ENCODE measurements at regions not wholly inside any gene's neighbourhood (a gene's known extent, or its start where the extent isn't known, plus 50 kb on each side); places are given as distances from the start of the nearest gene placed in this dataset.
"Not testable (repeated sequence)": the region's sequence is repeated elsewhere in the genome, so short reads cannot be mapped to it uniquely, and the experiment has no call there.

DNA sequence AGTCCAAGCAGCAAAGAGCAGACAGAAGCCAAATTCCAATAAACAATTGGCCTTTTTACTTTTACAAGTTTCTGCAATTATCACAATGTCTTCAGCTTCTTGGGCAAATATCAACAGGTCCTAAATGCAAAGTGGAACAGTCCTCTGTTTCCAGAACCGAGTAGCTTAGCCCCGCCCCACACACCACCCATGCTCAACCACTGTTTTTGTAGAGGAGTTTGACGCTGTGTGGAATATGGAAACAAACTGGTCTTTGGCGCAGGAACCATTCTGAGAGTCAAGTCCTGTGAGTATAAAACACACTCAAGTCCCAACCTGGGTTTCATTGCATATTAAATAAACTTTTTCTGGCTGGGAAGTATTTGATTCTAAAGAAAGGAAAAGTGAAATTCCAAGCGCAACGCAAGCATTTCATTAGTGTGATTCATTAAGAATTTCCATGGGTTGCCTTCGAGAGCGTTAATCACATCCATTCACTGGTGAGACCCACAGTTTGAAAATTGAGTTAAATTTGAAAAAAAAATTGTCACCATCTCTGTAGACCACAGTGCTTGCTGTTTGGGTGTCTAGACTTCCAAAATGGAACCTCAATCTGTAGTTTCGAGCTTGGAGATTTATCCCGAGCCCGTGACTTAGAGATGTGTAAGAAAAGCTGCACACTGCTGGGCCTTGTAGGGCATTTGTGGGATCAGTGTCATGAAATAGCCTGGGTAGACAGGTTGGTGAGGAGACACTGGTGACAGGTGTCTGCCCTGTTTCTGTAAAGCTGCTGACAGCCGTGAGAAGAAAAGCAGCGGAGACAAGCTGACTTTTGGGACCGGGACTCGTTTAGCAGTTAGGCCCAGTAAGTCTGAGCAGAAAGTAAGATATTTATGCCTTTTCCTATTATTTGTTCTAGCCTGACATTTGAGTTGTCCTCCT, 96.1 kb downstream of the DAD1 start:
- no peak for DNase-seq (ENCODE audit: low read depth)

DNA sequence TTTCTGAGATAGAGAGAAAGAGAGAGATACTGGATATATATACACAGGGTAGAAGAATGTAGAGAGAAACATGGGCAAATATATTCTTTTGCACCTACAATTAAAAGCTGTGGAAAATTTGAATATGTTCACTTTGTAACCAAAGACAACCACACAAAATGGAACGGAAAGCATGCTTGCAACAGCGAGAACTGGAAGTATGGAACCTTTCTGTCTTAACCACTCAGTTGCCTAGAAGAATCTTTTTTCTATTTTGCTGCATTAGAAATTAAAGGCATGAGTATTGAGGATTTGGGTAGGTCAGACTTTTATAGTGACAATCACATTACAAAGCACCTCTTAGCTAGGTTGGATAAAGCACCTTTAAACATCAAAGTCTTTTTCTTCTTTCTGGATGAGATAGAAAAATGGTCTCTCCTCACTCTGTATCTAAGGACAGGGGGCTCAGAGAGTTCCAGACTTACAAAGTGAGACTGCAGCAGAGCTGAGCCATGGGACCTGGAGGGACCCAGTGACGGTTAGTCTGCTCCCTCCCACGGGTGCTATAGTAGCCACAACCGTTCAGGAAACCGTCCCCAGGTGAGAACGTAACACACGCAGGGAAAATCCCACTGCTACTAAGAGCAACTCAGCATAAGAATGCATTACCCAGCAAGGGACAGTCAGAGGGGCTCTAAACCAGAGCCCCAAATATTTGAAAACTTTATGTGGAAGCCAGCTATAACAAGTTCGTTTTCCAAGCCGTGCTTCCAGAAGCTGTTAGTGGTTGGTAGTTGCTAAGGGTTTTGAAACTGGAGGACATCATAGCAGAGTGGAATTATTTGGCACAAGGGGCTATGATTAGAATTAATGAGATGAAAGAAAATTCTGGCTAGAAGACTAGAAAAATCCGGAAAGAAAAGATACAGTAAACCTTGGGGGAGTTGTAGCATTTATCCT, 97.1 kb downstream of the DAD1 start:
- DNase-seq (ENCODE audit: low read depth): no peak

DNA sequence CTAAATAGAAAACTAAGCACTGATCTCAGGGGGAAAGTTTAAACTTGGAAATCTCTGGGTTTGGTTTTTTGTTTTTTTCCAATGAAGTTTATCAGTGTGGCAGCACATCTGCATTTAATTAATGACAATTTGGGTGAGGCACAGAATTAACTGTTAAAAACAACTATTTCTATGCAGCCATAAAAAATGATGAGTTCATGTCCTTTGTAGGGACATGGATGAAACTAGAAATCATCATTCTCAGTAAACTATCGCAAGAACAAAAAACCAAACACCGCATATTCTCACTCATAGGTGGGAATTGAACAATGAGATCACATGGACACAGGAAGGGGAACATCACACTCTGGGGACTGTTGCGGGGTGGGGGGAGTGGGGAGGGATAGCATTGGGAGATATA, 98.0 kb downstream of the DAD1 start:
- DNase-seq (ENCODE audit: low read depth): not testable (repeated sequence)

DNA sequence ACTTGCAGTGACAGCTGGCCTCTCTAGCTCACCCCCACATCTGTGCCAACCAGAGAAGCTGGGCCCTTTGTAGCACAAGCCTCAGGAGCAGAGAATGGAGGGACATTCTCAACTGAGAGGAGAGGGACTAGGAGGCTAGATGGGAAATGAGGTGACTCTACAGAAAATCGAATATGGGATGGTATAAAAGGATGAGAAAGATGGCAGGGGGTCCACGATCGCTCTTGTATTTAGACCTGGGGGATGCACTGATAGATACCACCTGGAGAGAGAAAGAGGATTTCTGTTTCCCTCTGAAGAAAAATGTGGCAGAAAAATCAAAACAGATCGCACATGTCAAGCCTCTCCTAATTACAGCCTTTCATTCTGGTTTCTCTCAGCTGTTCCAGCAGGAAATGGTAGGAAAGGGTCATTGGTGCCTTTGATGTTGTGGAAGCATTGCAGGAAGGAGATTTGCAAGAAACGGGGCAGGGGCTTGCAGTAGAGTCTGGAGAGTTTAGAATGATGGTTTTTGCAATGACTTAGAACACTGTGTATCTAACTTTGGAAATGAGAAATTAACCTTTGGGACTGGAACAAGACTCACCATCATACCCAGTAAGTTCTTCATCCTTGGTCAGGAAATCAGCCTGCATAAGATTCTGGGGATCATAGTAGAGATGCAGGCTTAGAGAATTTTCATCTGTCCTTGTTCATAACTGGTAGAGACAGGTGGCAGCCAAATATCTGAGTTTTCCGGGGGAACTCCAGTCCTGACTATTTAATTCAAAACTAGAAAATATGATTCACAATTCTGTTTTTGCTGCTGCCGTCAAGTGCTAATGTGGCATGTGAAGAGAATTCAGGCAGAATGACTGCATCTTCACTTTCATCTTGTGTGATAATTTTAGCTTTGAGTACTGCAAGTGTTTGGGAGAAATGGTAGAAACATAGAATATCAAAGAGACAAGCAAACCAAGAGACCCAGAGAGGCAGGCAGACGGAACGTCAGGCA, 98.8 kb downstream of the DAD1 start:
- no peak for DNase-seq (ENCODE audit: low read depth)

- no peak for DNase-seq (ENCODE audit: low read depth)
These were observed 99.8 kb downstream of the DAD1 start for GRCh38 chr14:22489244-22489545.

- DNase-seq (ENCODE audit: low read depth): no peak
These were observed 100.3 kb downstream of the DAD1 start for GRCh38 chr14:22488522-22489243.

- DNase-seq (ENCODE audit: low read depth): no peak
These were observed 101.1 kb downstream of the DAD1 start for GRCh38 chr14:22487941-22488340.

DNA sequence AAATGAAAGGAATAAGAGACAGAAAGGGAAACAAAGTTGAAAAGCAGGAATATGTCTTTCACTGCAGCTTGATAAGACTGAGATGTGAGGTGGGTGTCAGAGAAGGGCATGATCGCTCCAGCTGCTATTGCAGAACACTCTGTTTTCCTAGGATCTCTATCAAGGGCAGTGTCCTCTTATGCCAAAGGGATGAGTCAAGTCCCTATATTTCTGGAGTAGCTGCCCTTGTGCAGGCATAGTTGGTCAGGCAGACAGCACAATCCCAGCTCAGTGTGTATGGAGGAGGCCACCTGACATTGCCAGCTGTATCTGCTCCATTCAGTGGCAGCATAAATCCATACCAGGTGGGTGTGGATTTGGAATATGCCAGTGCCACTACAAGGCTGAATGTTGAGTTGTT, 101.6 kb downstream of the DAD1 start:
- no peak for DNase-seq (ENCODE audit: low read depth)

DNA sequence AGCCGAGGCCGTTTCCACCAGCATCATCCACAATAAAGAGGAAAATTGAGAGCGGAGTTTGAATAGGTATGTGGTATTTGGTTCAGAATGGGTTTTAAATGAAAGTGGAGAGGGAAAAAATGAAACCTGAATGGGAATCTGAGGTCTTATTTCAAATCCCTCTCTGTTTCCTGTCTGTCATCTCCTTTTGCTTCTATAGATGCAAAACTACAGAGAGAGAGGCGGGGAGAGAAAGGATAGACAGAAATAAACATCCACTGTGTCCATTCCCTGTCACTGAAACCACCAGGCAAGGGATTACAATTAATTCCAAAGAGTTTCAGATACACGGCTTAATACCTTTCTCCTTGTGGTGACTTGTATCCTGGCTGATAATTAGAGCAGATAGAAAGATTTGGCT, 102.3 kb downstream of the DAD1 start:
- DNase-seq (ENCODE audit: low read depth): no peak

GRCh38 chr14:22485649-22486048, 103.4 kb downstream of the DAD1 start:
- DNase-seq (ENCODE audit: low read depth): no peak

GRCh38 chr14:22485178-22485577, 103.8 kb downstream of the DAD1 start:
- DNase-seq (ENCODE audit: low read depth): peak; percentile 28

- DNase-seq (ENCODE audit: low read depth): no peak
These were observed 104.4 kb downstream of the DAD1 start for GRCh38 chr14:22484632-22485031.

- DNase-seq (ENCODE audit: low read depth): no peak
These were observed 105.0 kb downstream of the DAD1 start for GRCh38 chr14:22483863-22484593.

- DNase-seq (ENCODE audit: low read depth): no peak
These were observed 106.1 kb downstream of the DAD1 start for GRCh38 chr14:22482782-22483553.

GRCh38 chr14:22482085-22482694, 106.8 kb downstream of the DAD1 start:
- no peak for DNase-seq (ENCODE audit: low read depth)

DNA sequence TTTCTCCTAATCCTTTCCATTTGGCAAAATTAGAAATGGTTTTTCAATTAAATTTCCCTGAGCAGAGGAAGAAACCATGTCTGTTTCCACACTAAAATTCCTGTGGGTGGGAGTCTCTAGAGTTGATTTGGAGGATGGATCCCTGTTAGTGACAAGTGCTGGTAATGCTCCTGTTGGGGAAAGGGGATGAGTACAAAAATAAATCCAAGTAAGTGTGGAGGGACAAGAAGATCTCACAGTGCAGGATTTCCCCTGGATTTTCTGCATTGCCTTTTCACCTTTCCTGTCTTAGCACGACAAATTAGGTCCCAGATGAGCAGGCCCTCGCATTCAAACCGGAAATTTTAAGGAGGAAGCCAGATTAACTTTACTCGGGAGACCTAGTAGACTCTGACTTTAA, 107.5 kb downstream of the DAD1 start:
- DNase-seq (ENCODE audit: low read depth): no peak

DNA sequence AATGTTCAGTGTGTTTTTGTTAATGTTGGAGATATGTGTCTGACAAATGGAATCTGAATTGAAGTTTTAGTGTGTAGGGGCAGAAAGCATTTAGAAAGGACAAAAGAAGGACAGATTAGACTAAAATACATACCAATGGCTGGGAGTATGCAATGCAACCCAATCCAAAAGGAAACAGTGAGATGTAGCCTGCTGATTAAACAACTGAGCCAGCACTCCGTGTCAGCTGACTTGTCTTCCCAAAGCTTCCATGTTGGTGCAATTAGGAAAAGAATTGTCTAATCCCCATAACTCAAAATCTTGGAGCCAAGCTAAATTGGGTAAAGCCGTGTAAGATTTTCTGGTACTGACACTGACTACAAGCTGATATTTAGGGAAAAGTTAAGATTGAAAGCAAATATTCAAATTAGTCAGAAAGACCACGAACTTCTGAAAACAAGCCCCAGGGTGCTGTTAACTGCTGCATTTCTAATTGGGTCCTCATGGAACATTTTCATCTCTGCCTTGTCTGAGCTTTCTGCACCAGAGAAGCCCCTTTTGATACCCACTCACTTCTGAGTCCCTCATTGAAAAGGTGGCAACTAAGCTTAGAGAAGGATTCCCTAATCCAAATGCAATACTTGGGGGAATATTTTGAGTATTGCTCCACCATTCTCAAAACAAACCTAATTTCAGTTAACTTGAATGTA, 109.1 kb downstream of the DAD1 start:
- peak; percentile 29 for DNase-seq (ENCODE audit: low read depth)

DNA sequence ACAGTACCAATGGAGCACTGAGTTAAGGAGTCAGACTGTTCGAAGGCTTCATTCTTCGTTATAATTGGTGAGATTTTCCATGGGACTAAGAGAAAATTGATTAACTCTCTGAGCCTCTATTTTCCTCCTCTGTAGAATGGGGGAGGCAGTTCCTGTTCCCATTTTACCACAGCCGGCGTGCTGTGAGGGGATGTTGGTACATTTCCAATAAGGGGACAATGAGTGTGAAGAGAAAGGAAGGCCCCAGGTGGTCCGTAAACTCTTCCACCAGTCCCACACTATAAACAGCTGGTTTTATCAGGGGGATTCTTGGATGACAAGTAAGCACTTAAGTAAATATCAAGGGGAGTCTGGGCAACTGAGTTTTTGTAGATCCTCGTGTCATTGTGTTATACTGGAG, 109.9 kb downstream of the DAD1 start:
- no peak for DNase-seq (ENCODE audit: low read depth)

Data from Daoy (cell line).